Astrocyte (in vitro differentiated cells and primary cell): ENCODE measurements at regions not wholly inside any gene's neighbourhood (a gene's known extent, or its start where the extent isn't known, plus 50 kb on each side); places are given as distances from the start of the nearest gene placed in this dataset.

Experiments
- CTCF ChIP-seq: IDR thresholded peaks from 2 replicates; pipeline ENCODE4 v1.5.1; 2011; ENCODE audit warnings: low read depth, mild to moderate bottlenecking, inconsistent platforms, low read length, moderate library complexity; ENCODE audit not compliant: insufficient read depth
- EZH2 ChIP-seq: IDR thresholded peaks from 2 replicates; pipeline ENCODE4 v1.6.1; 2012; ENCODE audit warnings: mild to moderate bottlenecking, low read length, inconsistent platforms; ENCODE audit not compliant: insufficient read depth

GRCh38 chr3:76107935-76108570 lies 322.7 kb upstream of the ZNF717 start:
- TF ChIP-seq CTCF (peak; percentile 80), EZH2 (no peak)
